Stimulated activated CD8-positive, alpha-beta memory T cell treated with anti-CD3 and anti-CD28 coated beads, Interleukin-12 subunit alpha, Interleukin-12 subunit beta, amount 100 ng/mL, for 4 hours (primary cell): ENCODE measurements at regions not wholly inside any gene's neighbourhood (a gene's known extent, or its start where the extent isn't known, plus 50 kb on each side); places are given as distances from the start of the nearest gene placed in this dataset.

Experiments used
- DNase-seq: peaks from one replicate; pipeline ENCODE4 v3.0.0-alpha.2; 2020; ENCODE audit warnings: low read depth

DNA sequence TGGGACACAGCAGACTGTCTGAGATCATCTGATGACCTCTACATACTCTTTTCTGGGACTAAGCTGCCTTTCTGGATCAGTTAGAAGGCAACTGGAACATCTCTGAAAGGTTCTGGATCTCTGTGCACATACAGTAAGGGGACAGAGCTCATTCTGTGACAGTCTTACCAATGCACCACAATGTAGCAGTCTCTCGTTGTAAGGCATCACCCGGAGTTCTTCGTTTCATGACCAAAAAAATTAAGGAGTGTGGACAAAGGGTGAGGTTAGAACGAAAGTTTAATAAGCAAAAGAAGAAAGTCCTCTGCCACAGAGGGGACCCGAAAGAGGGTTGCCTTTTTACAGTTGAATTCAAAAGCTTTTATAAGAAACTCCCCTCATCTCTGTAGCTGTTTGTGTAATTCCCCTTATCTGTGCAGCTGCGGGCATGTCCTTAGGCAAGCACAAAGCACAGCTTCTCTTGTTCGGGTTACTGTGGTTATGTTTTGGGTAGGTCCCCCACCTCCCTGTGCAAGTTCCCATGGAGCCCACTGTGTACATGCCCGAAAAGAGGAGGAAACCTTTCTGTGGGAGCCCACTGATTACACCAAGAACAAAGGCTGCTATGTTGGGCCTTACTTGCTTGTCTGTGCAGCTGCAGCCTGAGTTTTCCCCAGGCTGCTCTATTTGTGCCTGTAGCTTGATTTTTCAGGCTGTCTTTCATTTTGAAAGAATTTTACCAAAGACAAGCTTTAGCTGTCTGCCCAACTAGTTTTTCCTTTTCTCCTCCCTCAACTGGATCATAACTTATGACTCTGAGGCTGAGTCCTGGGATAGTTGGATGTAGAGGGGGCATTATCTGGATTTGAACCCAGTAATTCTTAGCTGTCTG, 53.1 kb upstream of the CACNA1E start:
- no peak for DNase-seq
